ENCODE measurements at regions not wholly inside any gene's neighbourhood (a gene's known extent, or its start where the extent isn't known, plus 50 kb on each side); places are given as distances from the start of the nearest gene placed in this dataset.
"Not testable (repeated sequence)": the region's sequence is repeated elsewhere in the genome, so short reads cannot be mapped to it uniquely, and the experiment has no call there.

GRCh38 chr1:30374400-30375070 lies 348.9 kb downstream of the MATN1 start:
- no peak for DNase-seq

GRCh38 chr1:30373471-30374399 lies 349.6 kb downstream of the MATN1 start:
- DNase-seq, result no peak

DNA sequence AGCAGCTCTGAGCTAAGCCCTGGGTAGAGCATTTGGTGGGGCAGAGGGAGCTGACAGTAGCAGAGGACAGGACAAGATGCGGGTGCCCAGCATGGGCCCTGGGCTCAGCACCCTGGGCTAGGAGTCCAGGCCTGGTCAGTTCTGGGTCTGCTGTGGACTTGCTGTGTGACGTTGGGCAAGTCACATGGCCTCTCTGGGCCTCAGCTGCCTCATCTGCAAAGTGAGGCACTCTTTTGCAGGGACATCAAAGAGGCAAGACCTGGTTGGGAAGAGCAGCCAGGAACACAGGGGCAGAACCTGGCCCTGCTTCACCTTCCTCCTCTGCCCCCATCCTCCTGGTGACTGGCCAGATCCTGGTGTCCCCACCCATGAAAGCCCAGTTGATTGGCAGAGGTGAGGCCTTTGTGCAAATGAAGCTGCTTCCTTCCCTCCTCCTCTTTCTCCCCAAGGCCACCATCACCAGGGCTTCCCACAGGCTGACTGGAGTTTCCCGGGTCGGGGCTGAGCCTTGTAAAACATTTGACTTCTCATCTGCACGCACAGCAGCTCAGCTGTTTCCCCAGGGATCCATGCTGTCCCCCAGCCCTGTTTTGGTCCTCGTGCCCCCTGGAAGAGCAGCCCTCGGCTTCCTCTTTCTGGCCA lies 350.5 kb downstream of the MATN1 start:
- DNase-seq, result no peak

DNA sequence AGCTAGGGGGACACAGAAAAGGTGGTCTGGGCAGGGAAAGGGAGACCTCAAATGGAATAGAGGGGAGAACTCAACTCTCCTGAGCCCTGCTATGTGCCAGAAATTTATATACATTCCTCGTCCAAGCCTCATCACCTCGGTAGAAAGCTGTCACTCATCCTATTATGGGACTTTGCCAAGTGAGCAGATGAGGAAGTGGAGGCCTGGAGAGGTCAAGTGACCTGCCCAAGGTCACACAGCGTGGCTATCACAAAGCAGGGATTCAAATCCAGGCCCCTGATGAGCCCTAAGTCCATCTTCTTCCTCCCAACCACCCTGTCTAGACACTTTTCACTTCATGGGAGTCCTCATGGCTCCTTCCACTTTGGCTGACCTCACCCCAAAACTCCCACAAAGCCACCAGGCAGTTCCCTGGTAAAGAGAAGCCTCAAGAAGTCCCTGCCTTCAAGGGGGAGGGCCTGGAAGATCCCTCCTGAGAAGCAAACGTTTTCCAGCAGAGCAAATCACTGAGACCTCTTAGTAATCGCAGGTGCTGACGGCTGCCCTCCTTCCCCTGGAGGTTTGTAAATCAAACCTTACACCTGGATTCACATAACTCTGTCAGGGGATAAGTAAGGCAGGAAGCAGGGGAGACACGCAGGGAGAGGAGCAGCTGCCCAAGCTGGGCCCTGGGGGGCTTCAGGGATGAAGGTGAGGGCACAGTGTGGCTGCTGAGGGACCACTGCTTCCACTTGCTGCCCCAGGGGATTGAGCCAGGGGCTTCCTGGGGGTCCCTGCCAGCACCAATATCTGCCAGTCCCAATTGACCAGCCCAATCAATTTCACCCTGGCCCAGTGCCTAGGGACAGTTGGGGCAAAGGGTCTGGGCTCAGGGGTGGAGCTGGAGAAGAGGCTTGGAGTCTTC lies 351.2 kb downstream of the MATN1 start:
- no peak for DNase-seq

- DNase-seq, result no peak
Observed at GRCh38 chr1:30371179-30371788, 352.1 kb downstream of the MATN1 start.

DNA sequence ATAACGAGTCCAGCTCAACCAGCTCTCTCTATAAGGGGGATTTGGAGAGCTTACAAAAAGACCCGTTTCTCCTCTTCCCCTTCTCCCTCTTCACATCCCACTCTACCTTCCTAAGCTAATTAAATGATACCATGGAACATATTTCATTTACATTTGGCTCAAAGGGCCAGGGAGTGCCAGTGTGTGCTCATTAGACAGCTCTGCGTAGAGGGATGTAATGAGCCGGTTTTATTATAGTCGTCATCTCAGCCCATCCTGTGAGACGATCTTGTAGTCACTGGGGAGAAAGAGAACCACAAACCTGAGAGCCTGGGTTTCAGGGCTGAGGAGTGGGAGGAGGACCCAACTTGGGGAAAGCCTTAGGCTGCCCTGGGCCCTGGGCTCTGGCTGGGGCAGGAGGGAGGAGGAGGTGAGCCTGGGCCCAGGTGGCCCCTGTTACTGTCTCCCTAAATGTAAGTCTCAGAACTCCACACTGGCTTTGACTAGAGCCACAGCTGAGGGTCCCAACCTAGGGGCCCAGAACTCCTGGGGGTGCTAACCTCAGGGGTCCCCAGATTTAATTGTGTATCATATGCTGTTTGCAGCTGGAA lies 354.6 kb downstream of the MATN1 start:
- DNase-seq, result no peak

- no peak for DNase-seq
Observed at GRCh38 chr1:30366911-30367310, 356.5 kb downstream of the MATN1 start.

DNA sequence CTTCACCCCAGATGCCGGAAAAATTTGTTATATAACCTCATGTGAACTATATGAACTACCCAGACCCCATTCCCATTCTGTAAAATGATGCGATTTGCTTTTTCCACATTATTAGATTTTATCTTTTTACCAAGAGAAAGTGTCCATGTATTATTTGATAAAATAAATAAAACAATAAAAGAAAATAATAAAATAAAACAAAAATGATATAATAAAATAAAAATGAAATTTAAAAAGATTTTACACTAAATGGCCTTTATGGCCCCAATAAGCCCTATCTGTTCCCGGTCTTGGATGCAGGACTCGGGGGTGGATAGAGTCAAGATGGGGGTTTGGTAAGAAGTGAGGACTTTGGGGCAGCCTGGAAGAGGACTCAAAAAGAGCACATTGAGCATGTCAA lies 357.2 kb downstream of the MATN1 start:
- DNase-seq, result no peak

- DNase-seq, result no peak
Observed at GRCh38 chr1:30365596-30365995, 357.8 kb downstream of the MATN1 start.

GRCh38 chr1:30363031-30363430 lies 360.4 kb downstream of the MATN1 start:
- DNase-seq, result no peak

DNA sequence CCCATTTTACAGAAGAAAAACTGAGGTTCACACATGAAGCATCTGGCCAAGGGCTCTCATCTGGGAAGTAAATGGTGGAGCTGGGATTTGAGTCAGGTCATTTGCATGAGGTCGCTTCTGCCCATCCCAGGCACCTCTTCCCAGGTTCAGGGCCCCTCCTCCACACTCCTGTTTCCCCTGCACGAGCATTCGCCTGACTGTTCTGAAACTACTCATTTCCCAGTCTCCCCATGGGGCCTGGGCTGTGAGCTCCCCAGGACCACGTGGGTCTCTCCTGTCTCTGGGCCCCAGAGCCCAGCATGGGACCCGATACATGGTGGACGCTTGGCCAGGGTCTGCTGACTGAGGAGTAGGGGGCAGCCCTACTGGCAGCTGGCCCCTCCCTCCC lies 360.8 kb downstream of the MATN1 start:
- DNase-seq, result no peak

GRCh38 chr1:30361890-30362602 lies 361.3 kb downstream of the MATN1 start:
- not testable (repeated sequence) for DNase-seq

- DNase-seq, result no peak
Observed at GRCh38 chr1:30360753-30361152, 362.6 kb downstream of the MATN1 start.

- no peak for DNase-seq
Observed at GRCh38 chr1:30360281-30360680, 363.1 kb downstream of the MATN1 start.

DNA sequence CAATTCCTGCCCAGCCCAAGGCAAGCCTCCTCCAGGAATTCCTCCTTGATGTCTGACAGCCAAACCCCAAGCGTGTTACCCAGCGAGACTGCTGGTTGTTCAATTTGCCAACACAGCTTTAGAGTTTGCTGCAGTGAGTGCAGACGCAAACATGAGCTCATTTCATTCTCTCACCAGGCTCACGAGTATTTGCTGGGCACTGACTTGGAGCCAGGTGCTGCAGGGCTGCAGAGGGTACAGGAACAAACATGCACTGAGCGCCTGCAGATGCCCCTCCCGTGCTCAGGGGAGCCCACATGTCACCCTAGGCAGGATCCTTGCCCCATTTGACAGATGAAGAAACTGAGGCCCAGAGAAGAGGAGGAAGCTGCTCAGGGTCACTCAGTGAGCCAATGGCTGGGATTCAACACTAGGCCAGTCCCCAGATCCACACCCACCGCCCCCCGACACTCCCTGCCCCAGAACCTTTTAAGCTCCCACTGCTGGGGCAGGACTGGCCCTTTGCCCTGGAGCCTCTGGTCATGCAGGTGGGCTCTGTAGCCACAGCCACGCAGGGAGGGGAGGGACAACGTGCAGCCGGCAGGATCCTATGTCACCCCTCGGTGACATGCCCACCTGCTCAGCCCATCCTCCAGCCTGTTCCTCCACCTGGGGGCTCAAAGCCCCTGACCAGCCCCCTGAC lies 363.7 kb downstream of the MATN1 start:
- no peak for DNase-seq

GRCh38 chr1:30358500-30358899 lies 364.9 kb downstream of the MATN1 start:
- no peak for DNase-seq

DNA sequence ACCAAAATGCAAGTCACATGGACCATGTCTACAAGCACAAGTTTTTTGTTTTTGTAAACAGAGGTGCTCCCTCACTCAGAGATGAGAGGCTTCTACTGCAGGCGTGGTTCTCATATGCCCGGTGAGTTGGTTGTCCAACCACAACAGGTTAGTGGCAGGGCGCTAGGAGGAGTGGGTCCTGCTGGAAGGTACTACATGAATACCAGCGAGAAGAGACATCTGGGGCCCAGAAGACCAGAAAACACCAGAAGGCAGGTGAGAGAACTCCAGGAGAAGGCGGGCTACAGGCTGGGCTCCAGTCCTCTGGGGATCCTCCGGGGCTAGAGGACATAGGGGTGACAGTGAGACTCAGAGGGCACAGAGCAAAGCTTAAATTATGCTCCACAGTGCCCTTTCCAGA lies 366.5 kb downstream of the MATN1 start:
- no peak for DNase-seq

DNA sequence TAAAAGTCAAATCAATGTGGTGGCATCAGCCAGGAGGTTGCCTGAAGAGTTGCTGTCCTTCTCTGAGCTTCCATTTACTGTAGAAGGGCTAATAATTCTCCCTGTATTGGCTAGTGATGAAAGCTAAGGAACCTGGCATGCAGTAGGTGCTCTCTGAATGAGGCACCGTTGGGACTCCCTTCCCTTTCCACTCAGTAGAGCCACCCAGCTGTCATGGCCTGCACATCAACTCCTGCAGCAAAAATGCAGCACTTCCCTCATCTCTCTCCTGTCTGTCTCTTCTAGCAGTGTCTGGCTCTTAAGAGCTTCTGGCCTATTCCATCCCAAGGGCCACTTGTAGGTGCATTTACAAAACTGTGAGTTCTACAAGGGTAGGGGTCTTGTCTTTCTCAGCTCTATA lies 369.0 kb downstream of the MATN1 start:
- no peak for DNase-seq

DNA sequence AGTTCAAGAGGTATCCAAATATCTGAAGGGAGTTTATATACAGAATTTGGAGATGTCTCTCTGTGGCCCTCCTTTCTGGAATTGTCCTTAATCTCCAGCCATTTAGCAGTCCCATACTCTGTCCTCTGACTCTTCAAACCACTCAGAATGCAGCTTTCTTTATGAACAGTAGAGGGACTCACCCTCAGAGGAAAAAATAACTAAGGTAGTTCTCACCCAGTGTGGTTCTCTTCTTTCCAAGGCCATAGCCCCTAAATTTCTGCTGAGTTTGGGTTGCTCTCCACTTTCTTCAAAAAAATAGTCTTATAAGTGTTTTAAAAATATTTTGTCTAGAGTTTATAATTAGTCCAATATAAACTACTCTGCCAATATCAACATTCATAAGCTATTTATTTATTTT lies 369.7 kb downstream of the MATN1 start:
- no peak for DNase-seq

DNA sequence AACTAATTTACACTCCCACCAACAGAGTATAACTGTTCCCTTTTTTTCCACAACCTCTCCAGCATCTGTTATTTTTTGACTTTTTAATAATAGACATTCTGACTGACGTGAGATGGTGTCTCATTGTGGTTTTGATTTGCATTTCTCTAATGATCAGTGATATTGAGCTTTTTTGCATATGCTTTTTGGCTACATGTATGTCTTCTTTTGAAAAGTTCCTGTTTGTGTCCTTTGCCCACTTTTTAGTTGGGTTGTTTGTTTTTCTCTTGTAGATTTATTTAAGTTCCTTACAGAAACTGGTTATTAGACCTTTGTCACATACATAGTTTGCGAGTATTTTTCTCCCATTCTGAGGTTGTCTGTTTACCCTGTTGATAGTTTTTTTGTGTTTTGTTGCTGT lies 375.2 kb downstream of the MATN1 start:
- no peak for DNase-seq
